Neural crest cell (in vitro differentiated cells): ENCODE measurements at regions not wholly inside any gene's neighbourhood (a gene's known extent, or its start where the extent isn't known, plus 50 kb on each side); places are given as distances from the start of the nearest gene placed in this dataset.

ENCODE experiments used
- DNase-seq: peaks from one replicate; pipeline ENCODE4 v3.0.0; 2021; ENCODE audit warnings: low read depth, mixed read lengths, low spot score
- H3K27ac Mint-ChIP-seq: one replicate; pipeline ENCODE4 v1.8.0; 2021; ENCODE audit warnings: mild to moderate bottlenecking, mixed read lengths; ENCODE audit not compliant: unreplicated experiment
- H3K27me3 Mint-ChIP-seq: 2 replicates; pipeline ENCODE4 v1.8.0; 2021; ENCODE audit warnings: low read depth, mild to moderate bottlenecking, mixed read lengths
- H3K36me3 Mint-ChIP-seq: 2 replicates; pipeline ENCODE4 v1.8.0; 2021; ENCODE audit warnings: low read depth, mild to moderate bottlenecking, mixed read lengths
- H3K4me1 Mint-ChIP-seq: 2 replicates; pipeline ENCODE4 v1.8.0; 2021; ENCODE audit warnings: mixed read lengths
- H3K4me3 Mint-ChIP-seq: one replicate; pipeline ENCODE4 v1.8.0; 2021; ENCODE audit warnings: mild to moderate bottlenecking, mixed read lengths
- H3K9me3 Mint-ChIP-seq: 2 replicates; pipeline ENCODE4 v1.8.0; 2021; ENCODE audit warnings: mixed read lengths
- CTCF ChIP-seq: fragments of 200-600 bp; sonication (generic); conservative IDR thresholded peaks from 2 replicates; pipeline ENCODE4 v1.5.0; 2021; ENCODE audit warnings: antibody characterized with exemption, mild to moderate bottlenecking

GRCh38 chr3:109532257-109533216 is 195.2 kb upstream of the DPPA4 start:
- peak; percentile 65 for TF ChIP-seq CTCF
- peaks cover 2% of the 10 kb centered on the region for H3K36me3 Mint-ChIP-seq
- no peaks in the 10 kb centered on the region for H3K9me3 Mint-ChIP-seq
- no peak overlapping the region for H3K4me3 Mint-ChIP-seq
- peak; percentile 28 for DNase-seq
- H3K4me1 Mint-ChIP-seq = no peaks in the 10 kb centered on the region
- no peaks in the 10 kb centered on the region for H3K27me3 Mint-ChIP-seq
- no peak overlapping the region for H3K27ac Mint-ChIP-seq

GRCh38 chr3:109545746-109546145 is 208.4 kb upstream of the DPPA4 start:
- Mint-ChIP-seq H3K27ac (no peak overlapping the region), H3K36me3 (peaks cover 7% of the 10 kb centered on the region), H3K9me3 (peaks cover 13% of the 10 kb centered on the region), H3K4me3 (no peak overlapping the region), H3K27me3 (no peaks in the 10 kb centered on the region), H3K4me1 (no peaks in the 10 kb centered on the region)
- DNase-seq = no peak
- no peak for TF ChIP-seq CTCF

- DNase-seq = no peak
- H3K9me3 Mint-ChIP-seq = peaks cover 2% of the 10 kb centered on the region
- H3K4me1 Mint-ChIP-seq = no peaks in the 10 kb centered on the region
- H3K27ac Mint-ChIP-seq = no peak overlapping the region
- no peak overlapping the region for H3K4me3 Mint-ChIP-seq
- H3K36me3 Mint-ChIP-seq = peaks cover 3% of the 10 kb centered on the region
- no peaks in the 10 kb centered on the region for H3K27me3 Mint-ChIP-seq
- TF ChIP-seq CTCF = no peak
Measured at GRCh38 chr3:109548192-109548938, 211.0 kb upstream of the DPPA4 start.

GRCh38 chr3:109553591-109554371 is 216.4 kb upstream of the DPPA4 start:
- no peaks in the 10 kb centered on the region for H3K4me1 Mint-ChIP-seq
- TF ChIP-seq CTCF = no peak
- H3K4me3 Mint-ChIP-seq = no peak overlapping the region
- H3K36me3 Mint-ChIP-seq = no peaks in the 10 kb centered on the region
- H3K27me3 Mint-ChIP-seq = no peaks in the 10 kb centered on the region
- no peak overlapping the region for H3K27ac Mint-ChIP-seq
- peaks cover 5% of the 10 kb centered on the region for H3K9me3 Mint-ChIP-seq
- no peak for DNase-seq

GRCh38 chr3:109559389-109559788 is 222.0 kb upstream of the DPPA4 start:
- Mint-ChIP-seq H3K27me3 (no peaks in the 10 kb centered on the region), H3K9me3 (peaks cover 5% of the 10 kb centered on the region), H3K4me1 (peaks cover 8% of the 10 kb centered on the region), H3K27ac (no peak overlapping the region), H3K4me3 (no peak overlapping the region), H3K36me3 (peaks cover 5% of the 10 kb centered on the region)
- no peak for DNase-seq
- no peak for TF ChIP-seq CTCF
